H1 (cell line): ENCODE measurements at regions not wholly inside any gene's neighbourhood (a gene's known extent, or its start where the extent isn't known, plus 50 kb on each side); places are given as distances from the start of the nearest gene placed in this dataset.

Source experiments
- CTCF ChIA-PET: fragments of 300-600 bp; sonication (Branson Sonifier 250); formaldehyde crosslinking; loops from one replicate; lab custom pipeline; 2021; ENCODE audit not compliant: partially characterized antibody; lab: Charles Lee
- POLR2A ChIA-PET: fragments of 300-600 bp; sonication (Branson Sonifier 250); formaldehyde crosslinking; loops from one replicate; lab custom pipeline; 2021; ENCODE audit warnings: inconsistent platforms; ENCODE audit not compliant: partially characterized antibody; lab: Charles Lee
- DNase-seq, 2 experiments: peaks; one replicate each; pipeline versions ENCODE4 v3.0.0 to v3.0.0-alpha.2; 2010 to 2022; ENCODE audit warnings: low spot score in 2 of 2, low read depth in 1 of 2, mixed read lengths in 1 of 2
- FAIRE-seq: peaks from 2 replicates; lab custom pipeline; 2011; peaks lifted over from hg19 to GRCh38; lab: Jason Lieb, UNC
- H2AFZ ChIP-seq: 2 replicates; pipeline ENCODE4 v1.8.1; 2012; ENCODE audit warnings: low read length, inconsistent platforms
- H2AK5ac ChIP-seq: 2 replicates; pipeline ENCODE4 v1.6.1; 2013; ENCODE audit warnings: low read depth, low read length
- H2BK120ac ChIP-seq: replicated peaks from 2 replicates; pipeline ENCODE3; 2013; ENCODE audit warnings: low read depth, low read length, inconsistent platforms
- H2BK12ac ChIP-seq: 2 replicates; pipeline ENCODE4 v1.6.1; 2013; ENCODE audit warnings: low read depth, low read length
- H2BK15ac ChIP-seq: 2 replicates; pipeline ENCODE4 v1.6.1; 2013; ENCODE audit warnings: low read length
- H2BK20ac ChIP-seq: 2 replicates; pipeline ENCODE4 v1.6.1; 2013; ENCODE audit warnings: low read length
- H2BK5ac ChIP-seq: 2 replicates; pipeline ENCODE4 v1.6.1; 2013; ENCODE audit warnings: low read depth, low read length
- H3K14ac ChIP-seq: 2 replicates; pipeline ENCODE4 v1.6.1; 2013; ENCODE audit warnings: inconsistent platforms; ENCODE audit not compliant: insufficient read length
- H3K18ac ChIP-seq: 2 replicates; pipeline ENCODE4 v1.6.1; 2013; ENCODE audit warnings: low read length; ENCODE audit errors: extremely low read depth
- H3K23ac ChIP-seq: 2 replicates; pipeline ENCODE4 v1.6.1; 2013; ENCODE audit warnings: inconsistent platforms; ENCODE audit not compliant: insufficient read length
- H3K23me2 ChIP-seq: 2 replicates; pipeline ENCODE4 v1.6.1; 2013; ENCODE audit warnings: low read depth, low read length
- H3K27ac ChIP-seq: 2 replicates; pipeline ENCODE4 v1.6.1; 2011; ENCODE audit warnings: low read depth, low read length, inconsistent platforms
- H3K27me3 ChIP-seq, 4 experiments: replicated peaks in 1 of 4; 1 replicate in 1 of 4; 2 replicates in 3 of 4; pipeline versions ENCODE4 v1.6.1 to v1.8.1; 2011 to 2013; ENCODE audit warnings: low read length in 3 of 4, mild to moderate bottlenecking in 3 of 4, inconsistent platforms in 2 of 4, mixed read lengths in 2 of 4, moderate library complexity in 1 of 4; ENCODE audit not compliant: control insufficient read depth in 3 of 4, insufficient read depth in 3 of 4; ENCODE audit errors: extremely low read depth in 1 of 4
- H3K36me3 ChIP-seq, 4 experiments: 2 replicates each; pipeline versions ENCODE4 v1.6.1 to v1.8.1; 2011 to 2013; ENCODE audit warnings: mild to moderate bottlenecking in 4 of 4, low read length in 3 of 4, moderate library complexity in 2 of 4, control low read depth in 1 of 4, inconsistent platforms in 1 of 4; ENCODE audit not compliant: insufficient read depth in 4 of 4, control insufficient read depth in 2 of 4
- H3K4ac ChIP-seq: replicated peaks from 2 replicates; pipeline ENCODE3; 2013; ENCODE audit warnings: low read length, low read depth, mixed read lengths, inconsistent platforms; ENCODE audit not compliant: insufficient read length
- H3K4me1 ChIP-seq, 4 experiments: replicated peaks in 1 of 4; 1 replicate in 1 of 4; 2 replicates in 3 of 4; pipeline versions ENCODE4 v1.6.1 to v1.8.1; 2011 to 2013; ENCODE audit warnings: low read length in 3 of 4, inconsistent platforms in 2 of 4, mixed read lengths in 1 of 4; ENCODE audit not compliant: insufficient read depth in 4 of 4, control insufficient read depth in 3 of 4
- H3K4me2 ChIP-seq, 2 experiments: 2 replicates each; pipeline versions ENCODE4 v1.6.1 to v1.8.1; 2011 to 2013; ENCODE audit warnings: low read depth in 2 of 2, low read length in 2 of 2, control low read depth in 1 of 2, inconsistent platforms in 1 of 2, mild to moderate bottlenecking in 1 of 2; ENCODE audit not compliant: insufficient read depth in 1 of 2
- H3K4me3 ChIP-seq, 4 experiments: fragments of 200-600, 300-600 bp in 1 of 4; sonication (generic), shearing (Covaris generic), sonication (Bioruptor Twin) in 1 of 4; 2 replicates each; pipeline versions ENCODE4 v1.5.1 to v1.8.1; 2011 to 2016; ENCODE audit warnings: low read length in 4 of 4, low read depth in 3 of 4, control low read depth in 2 of 4, inconsistent platforms in 2 of 4, mild to moderate bottlenecking in 2 of 4, mixed read lengths in 1 of 4, moderate library complexity in 1 of 4; ENCODE audit not compliant: insufficient read depth in 2 of 4; ENCODE audit errors: extremely low read depth in 1 of 4
- H3K56ac ChIP-seq: replicated peaks from 2 replicates; pipeline ENCODE3; 2013; ENCODE audit warnings: low read depth, mild to moderate bottlenecking, mixed read lengths, low read length, inconsistent platforms; ENCODE audit not compliant: insufficient read length
- H3K79me1 ChIP-seq: 2 replicates; pipeline ENCODE4 v1.6.1; 2013; ENCODE audit warnings: low read depth, low read length, control low read depth
- H3K79me2 ChIP-seq, 2 experiments: 2 replicates each; pipeline versions ENCODE4 v1.6.1 to v1.8.1; 2012 to 2013; ENCODE audit warnings: low read length in 2 of 2, mild to moderate bottlenecking in 2 of 2, inconsistent platforms in 1 of 2; ENCODE audit not compliant: insufficient read depth in 2 of 2, control insufficient read depth in 1 of 2
- H3K9ac ChIP-seq, 4 experiments: replicated peaks in 1 of 4; 1 replicate in 1 of 4; 2 replicates in 3 of 4; pipeline versions ENCODE4 v1.6.1 to v1.8.1; 2011 to 2013; ENCODE audit warnings: low read depth in 3 of 4, low read length in 3 of 4, control low read depth in 2 of 4, mild to moderate bottlenecking in 2 of 4, moderate library complexity in 2 of 4, inconsistent platforms in 1 of 4; ENCODE audit errors: extremely low read depth in 1 of 4
- H3K9me3 ChIP-seq, 2 experiments: 2 replicates each; pipeline versions ENCODE4 v1.6.1 to v1.8.1; 2012 to 2013; ENCODE audit warnings: mild to moderate bottlenecking in 2 of 2, moderate library complexity in 2 of 2, control low read depth in 1 of 2, inconsistent platforms in 1 of 2, low read depth in 1 of 2, low read length in 1 of 2, mixed read lengths in 1 of 2; ENCODE audit not compliant: insufficient read depth in 2 of 2
- H4K20me1 ChIP-seq, 2 experiments: replicated peaks in 1 of 2; 2 replicates each; pipeline versions ENCODE3 to v1.8.1; 2011 to 2013; ENCODE audit warnings: inconsistent platforms in 2 of 2, low read length in 2 of 2, mild to moderate bottlenecking in 1 of 2; ENCODE audit not compliant: insufficient read depth in 2 of 2, control insufficient read depth in 1 of 2
- H4K5ac ChIP-seq: 2 replicates; pipeline ENCODE4 v1.6.1; 2013; ENCODE audit warnings: low read length, low read depth, mixed read lengths, inconsistent platforms; ENCODE audit not compliant: insufficient read length
- H4K8ac ChIP-seq: 2 replicates; pipeline ENCODE4 v1.8.0; 2013; ENCODE audit warnings: mild to moderate bottlenecking, moderate library complexity, low read length, inconsistent platforms; ENCODE audit not compliant: insufficient read depth; ENCODE audit errors: extremely low read depth
- H4K91ac ChIP-seq: replicated peaks from 2 replicates; pipeline ENCODE3; 2013; ENCODE audit warnings: low read length, mixed read lengths, inconsistent platforms; ENCODE audit not compliant: insufficient read length
- SRF ChIP-seq: IDR thresholded peaks from 2 replicates; pipeline ENCODE4 v1.6.1; 2011; ENCODE audit warnings: mild to moderate bottlenecking, low read depth, low read length, moderate library complexity
- WGBS, 2 experiments: shearing (Covaris generic) in 1 of 2; methylation state at CpG; one replicate each; pipeline versions ENCODE4 v1.1.6 to v1.1.7; 2013 to 2015; ENCODE audit warnings: low lambda C conversion rate in 2 of 2, mixed read lengths in 2 of 2, inconsistent platforms in 1 of 2, low coverage in 1 of 2, missing lambda C conversion rate in 1 of 2; ENCODE audit not compliant: insufficient replicate concordance in 2 of 2, insufficient coverage in 1 of 2, insufficient read length in 1 of 2; ENCODE audit errors: extremely low coverage in 1 of 2, missing lambda C conversion rate in 1 of 2; 5-methylcytosine and 5-hydroxymethylcytosine counted together

- no peak overlapping the region for H3K9ac ChIP-seq
- H3K79me1 ChIP-seq = no peaks in the 10 kb centered on the region
- H2BK15ac ChIP-seq = no peak overlapping the region
- ChIA-PET CTCF (no interaction called here), POLR2A (no interaction called here)
- no peak overlapping the region for H3K27ac ChIP-seq
- H2BK12ac ChIP-seq = no peak overlapping the region
- no peak overlapping the region for H2AK5ac ChIP-seq
- TF ChIP-seq SRF = no peak
- H2AFZ ChIP-seq = no peak overlapping the region
- H2BK120ac ChIP-seq = no peak overlapping the region
- no peak overlapping the region for H2BK5ac ChIP-seq
- WGBS, 2 experiments = 83% methylated on average over 8 of the region's 8 CpGs; no CpG with 5 or more reads in 1 of the 2 experiments
- H3K23me2 ChIP-seq = no peaks in the 10 kb centered on the region; the same call in 1 of the 2 replicates
- no peak overlapping the region for H3K23ac ChIP-seq
- no peak overlapping the region for H3K14ac ChIP-seq
- no peak overlapping the region for H4K91ac ChIP-seq
- no peak overlapping the region for H3K4me3 ChIP-seq
- no peak overlapping the region for H3K4me2 ChIP-seq
- no peak overlapping the region for H3K4ac ChIP-seq
- H3K27me3 ChIP-seq = no peaks in the 10 kb centered on the region
- H4K8ac ChIP-seq = no peak overlapping the region
- H3K56ac ChIP-seq = no peak overlapping the region
- FAIRE-seq (no peak), DNase-seq (no peak)
- no peaks in the 10 kb centered on the region for H3K36me3 ChIP-seq
- H4K20me1 ChIP-seq = no peaks in the 10 kb centered on the region
- H3K4me1 ChIP-seq = no peaks in the 10 kb centered on the region
- no peak overlapping the region for H2BK20ac ChIP-seq
- H4K5ac ChIP-seq = no peak overlapping the region
- H3K79me2 ChIP-seq = no peaks in the 10 kb centered on the region
- no peak overlapping the region for H3K18ac ChIP-seq
- no peaks in the 10 kb centered on the region for H3K9me3 ChIP-seq
Observed at GRCh38 chr14:86938320-86938719, 1054.7 kb downstream of the GALC start.
